SU-DHL-6 (cell line): ENCODE measurements at regions not wholly inside any gene's neighbourhood (a gene's known extent, or its start where the extent isn't known, plus 50 kb on each side); places are given as distances from the start of the nearest gene placed in this dataset.

ENCODE experiments used
- H2AFZ ChIP-seq: fragments of 200-600 bp; sonication (generic); 2 replicates; pipeline ENCODE4 v1.6.1; 2014; ENCODE audit warnings: low read depth, mild to moderate bottlenecking, moderate library complexity, mixed read lengths, antibody characterized with exemption, low read length; ENCODE audit not compliant: severe bottlenecking
- H3F3A ChIP-seq: fragments of 200-600 bp; shearing (Covaris generic); 2 replicates; pipeline ENCODE4 v1.6.0; 2016; ENCODE audit warnings: antibody characterized with exemption, mild to moderate bottlenecking; ENCODE audit not compliant: insufficient read depth
- H3K27ac ChIP-seq: fragments of 200-600 bp; sonication (generic); 2 replicates; pipeline ENCODE4 v1.5.1; 2016; ENCODE audit warnings: low read depth, mild to moderate bottlenecking, low read length, moderate library complexity, mixed read lengths
- H3K27me3 ChIP-seq: fragments of 200-600 bp; sonication (generic), shearing (Covaris generic); 2 replicates; pipeline ENCODE4 v1.6.0; 2014; ENCODE audit warnings: mild to moderate bottlenecking, low read length
- H3K36me3 ChIP-seq: fragments of 200-600 bp; sonication (generic); 2 replicates; pipeline ENCODE4 v1.6.1; 2014; ENCODE audit warnings: mild to moderate bottlenecking, low read length, mixed read lengths
- H3K4me2 ChIP-seq: fragments of 300-600, 200-600 bp; shearing (Covaris generic), sonication (generic); 2 replicates; pipeline ENCODE4 v1.6.0; 2014; ENCODE audit warnings: low read length, low read depth, mild to moderate bottlenecking; ENCODE audit not compliant: poor library complexity, severe bottlenecking
- H3K4me3 ChIP-seq: fragments of 200-600 bp; sonication (generic); 2 replicates; pipeline ENCODE4 v1.5.1; 2014; ENCODE audit warnings: antibody characterized with exemption, low read length, mild to moderate bottlenecking, mixed read lengths; ENCODE audit not compliant: insufficient read depth, poor library complexity, severe bottlenecking
- H3K79me2 ChIP-seq: fragments of 200-600 bp; sonication (generic); 2 replicates; pipeline ENCODE4 v1.6.1; 2014; ENCODE audit warnings: mild to moderate bottlenecking, low read length, moderate library complexity; ENCODE audit not compliant: insufficient read depth
- H3K9ac ChIP-seq: fragments of 200-600 bp; sonication (generic); 2 replicates; pipeline ENCODE4 v1.7.0; 2014; ENCODE audit warnings: mild to moderate bottlenecking, low read length
- H3K9me2 ChIP-seq: fragments of 200-600 bp; sonication (generic); replicated peaks from 2 replicates; pipeline ENCODE4 v1.6.1; 2014; ENCODE audit warnings: low read length; ENCODE audit not compliant: insufficient read depth
- H3K9me3 ChIP-seq: fragments of 200-600 bp; sonication (generic); 2 replicates; pipeline ENCODE4 v1.6.1; 2014; ENCODE audit warnings: low read length, mixed read lengths; ENCODE audit not compliant: insufficient read depth
- H4K20me1 ChIP-seq: fragments of 200-600 bp; sonication (generic); 2 replicates; pipeline ENCODE4 v1.6.1; 2014; ENCODE audit warnings: low read depth, mild to moderate bottlenecking, antibody characterized with exemption, low read length, moderate library complexity, mixed read lengths
- CTCF ChIP-seq: fragments of 200-600 bp; sonication (generic); IDR thresholded peaks from one replicate; pipeline ENCODE4 v1.5.1; 2017; ENCODE audit warnings: antibody characterized with exemption, mild to moderate bottlenecking, low read length, moderate library complexity; ENCODE audit not compliant: insufficient read depth, poor library complexity, severe bottlenecking
- EZH2phosphoT487 ChIP-seq: fragments of 200-600 bp; sonication (generic), shearing (Covaris generic); conservative IDR thresholded peaks from 2 replicates; pipeline ENCODE4 v1.6.1; 2018; ENCODE audit warnings: mild to moderate bottlenecking, antibody characterized with exemption, low read length, moderate library complexity, mixed read lengths

- no peaks in the 10 kb centered on the region for H3K9me2 ChIP-seq
- TF ChIP-seq EZH2phosphoT487 (no peak), CTCF (no peak)
- no peak overlapping the region for H2AFZ ChIP-seq
- no peaks in the 10 kb centered on the region for H3K36me3 ChIP-seq
- H4K20me1 ChIP-seq: no peaks in the 10 kb centered on the region
- no peaks in the 10 kb centered on the region for H3K9me3 ChIP-seq
- no peak overlapping the region for H3K4me2 ChIP-seq
- H3K9ac ChIP-seq: no peak overlapping the region
- no peaks in the 10 kb centered on the region for H3K79me2 ChIP-seq
- 0 out of 2 replicates have a peak, but pooled peaks cover 6% of the 10 kb centered on the region for H3K27me3 ChIP-seq
- H3K4me3 ChIP-seq: no peak overlapping the region
- no peak overlapping the region for H3K27ac ChIP-seq
- H3F3A ChIP-seq: no peaks in the 10 kb centered on the region
Observed at GRCh38 chr6:33895988-33896387, 92.2 kb upstream of the MLN start.

- Histone ChIP-seq H2AFZ (no peak overlapping the region), H3K36me3 (no peaks in the 10 kb centered on the region), H3K27ac (no peak overlapping the region), H3K9ac (no peak overlapping the region), H3K4me3 (no peak overlapping the region), H3K9me2 (no peaks in the 10 kb centered on the region), H3K79me2 (no peaks in the 10 kb centered on the region), H3K9me3 (no peaks in the 10 kb centered on the region), H4K20me1 (no peaks in the 10 kb centered on the region), H3K27me3 (0 out of 2 replicates have a peak, but pooled peaks cover 6% of the 10 kb centered on the region), H3F3A (no peaks in the 10 kb centered on the region), H3K4me2 (no peak overlapping the region)
- TF ChIP-seq CTCF: no peak
- no peak for TF ChIP-seq EZH2phosphoT487
Observed at GRCh38 chr6:33895296-33895695, 91.5 kb upstream of the MLN start.

GRCh38 chr6:33894438-33894837, 90.6 kb upstream of the MLN start:
- no peaks in the 10 kb centered on the region for H3K36me3 ChIP-seq
- H3K4me3 ChIP-seq: no peak overlapping the region
- no peak for TF ChIP-seq CTCF
- no peak for TF ChIP-seq EZH2phosphoT487
- H3K4me2 ChIP-seq: no peak overlapping the region
- no peak overlapping the region for H3K9ac ChIP-seq
- H4K20me1 ChIP-seq: no peaks in the 10 kb centered on the region
- H3K79me2 ChIP-seq: no peaks in the 10 kb centered on the region
- no peaks in the 10 kb centered on the region for H3F3A ChIP-seq
- H3K9me3 ChIP-seq: no peaks in the 10 kb centered on the region
- H3K27me3 ChIP-seq: 0 out of 2 replicates have a peak, but pooled peaks cover 6% of the 10 kb centered on the region
- no peak overlapping the region for H2AFZ ChIP-seq
- H3K27ac ChIP-seq: no peak overlapping the region
- no peaks in the 10 kb centered on the region for H3K9me2 ChIP-seq
